HG03457 (cell line): ENCODE measurements at regions not wholly inside any gene's neighbourhood (a gene's known extent, or its start where the extent isn't known, plus 50 kb on each side); places are given as distances from the start of the nearest gene placed in this dataset.

Experiments used
- ATAC-seq: cut with Tn5 transposase; IDR thresholded peaks from one replicate; pipeline ENCODE4 v1.9.1; 2021; ENCODE audit warnings: moderate number of reproducible peaks; ENCODE audit not compliant: unreplicated experiment

DNA sequence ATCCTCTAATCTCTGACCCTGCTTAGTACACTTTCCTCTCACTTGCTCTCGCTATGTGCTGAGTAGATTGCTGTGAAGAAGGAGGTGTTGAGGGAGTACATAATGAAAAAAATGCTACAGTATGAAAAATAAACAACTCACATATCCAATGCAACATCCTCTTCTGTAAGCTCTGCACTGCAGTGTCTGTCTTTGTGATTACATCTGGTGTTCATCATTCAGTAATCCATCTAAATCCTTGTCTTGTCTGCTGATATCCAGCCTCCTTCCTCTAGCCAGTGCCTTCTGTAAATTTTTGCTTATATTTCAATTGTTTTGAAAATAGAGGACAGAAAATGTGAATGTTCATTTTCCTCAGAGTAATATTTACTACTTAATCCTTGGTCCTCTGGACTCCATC is 57.4 kb upstream of the CDH12 start:
- ATAC-seq = no peak

DNA sequence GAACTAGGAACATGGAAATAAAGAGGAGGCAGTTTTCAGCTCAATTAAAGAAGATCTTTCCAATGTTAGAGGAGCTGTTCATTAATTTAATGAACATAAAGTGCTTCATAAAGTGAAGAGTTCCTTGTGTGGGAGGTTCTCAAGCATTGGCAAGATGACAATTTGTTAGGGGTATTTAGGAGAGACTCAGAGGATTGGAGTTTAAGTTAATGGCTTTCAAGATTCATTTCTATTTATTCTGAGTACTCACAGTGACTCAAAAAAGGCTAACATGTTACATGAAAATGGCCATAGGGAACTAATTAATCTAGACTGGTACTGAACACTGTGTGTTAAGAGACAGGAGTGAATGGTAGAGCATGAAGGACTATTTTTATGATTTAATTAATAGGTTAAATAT is 55.4 kb upstream of the CDH12 start:
- ATAC-seq = no peak

DNA sequence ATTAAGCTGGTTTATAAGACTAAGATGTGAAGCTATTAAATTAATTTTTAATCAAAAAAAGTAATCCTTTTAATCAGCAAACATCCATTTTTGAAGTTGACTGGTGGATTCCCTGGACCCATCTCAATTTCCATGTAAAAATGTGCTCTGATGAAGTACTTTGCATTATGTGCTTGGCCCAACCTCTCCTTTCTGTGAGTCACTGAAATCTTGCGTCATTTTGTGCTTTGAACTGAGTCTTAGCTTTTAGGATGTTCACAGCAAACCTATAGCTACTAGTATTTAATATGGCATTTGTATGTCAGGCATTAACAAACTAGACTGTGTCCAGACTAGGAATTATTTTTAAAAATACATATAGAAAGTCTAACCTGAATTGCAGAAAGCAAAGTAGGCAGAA is 55.0 kb upstream of the CDH12 start:
- ATAC-seq = no peak
